HG03521 (cell line): ENCODE measurements at regions not wholly inside any gene's neighbourhood (a gene's known extent, or its start where the extent isn't known, plus 50 kb on each side); places are given as distances from the start of the nearest gene placed in this dataset.
"Not testable (repeated sequence)": the region's sequence is repeated elsewhere in the genome, so short reads cannot be mapped to it uniquely, and the experiment has no call there.

Experiments
- ATAC-seq: cut with Tn5 transposase; IDR thresholded peaks from one replicate; pipeline ENCODE4 v1.9.1; 2021; ENCODE audit warnings: mild to moderate bottlenecking, moderate library complexity; ENCODE audit not compliant: unreplicated experiment

- ATAC-seq = no peak
Observed at GRCh38 chr2:149686136-149687051, 98.8 kb upstream of the MMADHC start.

- ATAC-seq = not testable (repeated sequence)
Observed at GRCh38 chr2:149685401-149685800, 97.8 kb upstream of the MMADHC start.

GRCh38 chr2:149679286-149679685 lies 91.7 kb upstream of the MMADHC start:
- ATAC-seq = no peak

- ATAC-seq = no peak
Observed at GRCh38 chr2:149677416-149677815, 89.8 kb upstream of the MMADHC start.

- ATAC-seq = no peak
Observed at GRCh38 chr2:149670086-149670485, 82.5 kb upstream of the MMADHC start.

GRCh38 chr2:149666809-149667320 lies 79.3 kb upstream of the MMADHC start:
- ATAC-seq = no peak

- no peak for ATAC-seq
Observed at GRCh38 chr2:149664896-149665295, 77.3 kb upstream of the MMADHC start.

- no peak for ATAC-seq
Observed at GRCh38 chr2:149662556-149662955, 75.0 kb upstream of the MMADHC start.

- no peak for ATAC-seq
Observed at GRCh38 chr2:149661844-149662243, 74.3 kb upstream of the MMADHC start.

GRCh38 chr2:149658553-149658952 lies 71.0 kb upstream of the MMADHC start:
- no peak for ATAC-seq

- ATAC-seq = no peak
Observed at GRCh38 chr2:149657401-149658040, 69.9 kb upstream of the MMADHC start.

GRCh38 chr2:149656996-149657395 lies 69.4 kb upstream of the MMADHC start:
- ATAC-seq = no peak

GRCh38 chr2:149653831-149654445 lies 66.4 kb upstream of the MMADHC start:
- ATAC-seq = no peak

GRCh38 chr2:149652926-149653325 lies 65.4 kb upstream of the MMADHC start:
- ATAC-seq = no peak

GRCh38 chr2:149652526-149652925 lies 65.0 kb upstream of the MMADHC start:
- ATAC-seq = no peak

- ATAC-seq = no peak
Observed at GRCh38 chr2:149651229-149651628, 63.7 kb upstream of the MMADHC start.

- no peak for ATAC-seq
Observed at GRCh38 chr2:149650006-149650405, 62.4 kb upstream of the MMADHC start.

- ATAC-seq = no peak
Observed at GRCh38 chr2:149648282-149649030, 60.9 kb upstream of the MMADHC start.

- ATAC-seq = no peak
Observed at GRCh38 chr2:149645391-149645790, 57.8 kb upstream of the MMADHC start.
